GM19025 (cell line): ENCODE measurements at regions not wholly inside any gene's neighbourhood (a gene's known extent, or its start where the extent isn't known, plus 50 kb on each side); places are given as distances from the start of the nearest gene placed in this dataset.
"Not testable (repeated sequence)": the region's sequence is repeated elsewhere in the genome, so short reads cannot be mapped to it uniquely, and the experiment has no call there.

Experiments
- ATAC-seq: cut with Tn5 transposase; IDR thresholded peaks from one replicate; pipeline ENCODE4 v1.9.1; 2021; ENCODE audit warnings: mild to moderate bottlenecking, low read depth, moderate library complexity; ENCODE audit not compliant: unreplicated experiment

- ATAC-seq = no peak
Measured at GRCh38 chr1:197985351-197985750, 68.2 kb downstream of the LHX9 start.

- no peak for ATAC-seq
Measured at GRCh38 chr1:197986817-197987216, 69.6 kb downstream of the LHX9 start.

DNA sequence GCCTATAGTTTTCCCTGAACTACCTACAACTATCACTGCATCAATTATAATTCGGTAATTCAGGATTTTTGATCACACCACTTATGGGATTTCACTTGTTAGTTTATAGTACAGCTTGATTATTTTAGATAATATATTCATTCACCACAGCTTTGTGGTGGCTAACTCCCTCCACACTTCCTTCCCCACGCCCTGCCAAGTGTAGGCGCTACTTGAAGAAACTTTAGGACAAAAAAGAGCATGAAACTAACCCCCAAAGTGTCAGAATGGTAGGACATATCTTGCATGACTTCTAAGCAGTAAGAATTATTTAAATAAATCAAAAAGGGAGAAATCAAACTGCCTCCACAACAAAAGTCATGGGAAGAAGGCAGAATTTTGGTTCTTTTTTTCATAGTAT lies 70.1 kb downstream of the LHX9 start:
- ATAC-seq = no peak

DNA sequence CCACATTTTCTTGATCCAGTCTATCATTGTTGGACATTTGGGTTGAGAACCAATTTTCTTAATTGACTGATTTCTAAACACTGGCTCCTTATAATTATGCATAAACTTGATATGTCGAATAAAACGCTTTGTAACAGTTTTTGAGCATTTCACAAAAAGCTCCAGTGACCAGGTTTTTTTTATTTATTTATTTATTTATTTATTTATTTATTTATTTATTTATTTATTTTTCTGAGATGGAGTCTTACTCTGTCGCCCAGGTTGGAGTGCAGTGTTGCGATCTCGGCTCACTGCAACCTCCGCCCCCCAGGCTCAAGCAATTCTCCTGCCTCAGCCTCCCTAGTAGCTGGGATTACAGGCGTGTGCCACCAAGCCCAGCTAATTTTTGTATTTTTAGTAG lies 71.4 kb downstream of the LHX9 start:
- ATAC-seq = not testable (repeated sequence)

- ATAC-seq = no peak
Measured at GRCh38 chr1:197989058-197989457, 71.9 kb downstream of the LHX9 start.

- ATAC-seq = no peak
Measured at GRCh38 chr1:197991594-197991993, 74.4 kb downstream of the LHX9 start.

DNA sequence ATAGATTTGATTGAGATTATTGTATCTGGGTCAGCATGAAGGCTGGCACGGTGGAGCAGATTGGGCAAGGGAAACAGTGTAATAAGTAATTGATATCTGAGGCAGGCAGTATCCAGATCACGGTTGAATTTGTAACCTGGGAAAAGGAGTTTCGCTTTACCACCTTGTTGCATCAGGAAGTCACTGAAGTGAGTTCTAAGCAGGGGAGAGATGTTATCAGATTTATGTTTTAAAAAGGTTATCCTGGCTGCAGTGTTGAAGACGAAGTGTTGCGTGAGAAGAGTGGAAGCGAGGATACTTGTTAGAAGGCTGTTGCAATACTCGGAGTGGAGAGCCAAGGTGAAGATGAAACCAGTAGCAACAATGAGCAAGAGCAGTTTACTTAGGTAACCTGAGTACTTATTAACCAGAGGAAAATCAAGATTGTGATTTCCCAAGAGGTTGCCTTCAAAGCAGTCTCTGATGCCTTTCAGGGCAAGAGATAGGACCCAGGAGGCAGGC lies 77.8 kb downstream of the LHX9 start:
- no peak for ATAC-seq

- ATAC-seq = no peak
Measured at GRCh38 chr1:197995408-197996258, 78.5 kb downstream of the LHX9 start.

GRCh38 chr1:197996259-197996512 lies 79.0 kb downstream of the LHX9 start:
- not testable (repeated sequence) for ATAC-seq

- ATAC-seq = no peak
Measured at GRCh38 chr1:197998110-197998509, 80.9 kb downstream of the LHX9 start.

- no peak for ATAC-seq
Measured at GRCh38 chr1:198001776-198002408, 84.7 kb downstream of the LHX9 start.

GRCh38 chr1:198003468-198003867 lies 86.3 kb downstream of the LHX9 start:
- no peak for ATAC-seq

- no peak for ATAC-seq
Measured at GRCh38 chr1:198007011-198007410, 89.8 kb downstream of the LHX9 start.

DNA sequence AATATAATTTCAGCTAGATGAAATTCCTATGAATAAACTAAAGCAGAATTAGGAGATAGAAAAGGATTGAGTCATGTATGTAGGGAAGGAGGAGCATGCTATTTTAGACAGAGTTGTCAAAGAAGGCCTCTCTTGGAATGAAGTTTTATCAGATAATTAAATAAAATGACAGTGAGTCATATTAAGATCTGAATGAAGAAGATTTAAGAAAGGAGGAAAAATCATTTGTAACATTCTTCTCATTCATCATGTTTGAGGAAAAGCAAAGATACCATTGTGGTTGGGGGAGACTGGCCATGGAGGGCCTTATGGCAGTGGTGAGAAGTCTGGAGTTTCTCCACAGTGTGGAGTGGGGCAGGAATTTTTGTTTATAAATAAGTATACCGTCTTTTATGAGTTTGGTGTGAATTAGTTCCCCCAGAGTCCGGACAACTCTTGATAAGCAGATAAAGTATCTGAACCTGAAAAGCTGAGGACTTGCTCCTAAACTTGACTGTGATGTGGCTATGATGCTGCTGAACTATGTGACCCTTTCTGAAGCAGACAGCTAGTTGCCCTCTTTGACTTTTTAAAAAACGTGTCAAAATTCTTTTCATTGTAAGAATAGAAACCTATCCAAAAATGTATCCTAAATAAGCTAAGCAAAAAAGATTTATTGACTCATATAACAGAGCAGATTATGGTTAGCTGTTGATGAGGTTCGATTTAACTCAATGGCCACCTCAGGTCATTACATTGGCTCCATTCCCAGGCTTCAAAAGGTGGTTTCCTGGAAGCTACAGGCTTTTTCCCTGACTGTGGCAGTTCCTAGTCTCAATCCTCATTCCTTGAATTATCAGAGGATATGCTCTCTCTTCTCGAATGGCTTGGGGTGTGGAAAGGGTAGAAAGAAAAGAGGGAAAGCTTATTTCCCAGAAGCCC lies 90.8 kb downstream of the LHX9 start:
- no peak for ATAC-seq

GRCh38 chr1:198014355-198014754 lies 97.2 kb downstream of the LHX9 start:
- ATAC-seq = no peak

DNA sequence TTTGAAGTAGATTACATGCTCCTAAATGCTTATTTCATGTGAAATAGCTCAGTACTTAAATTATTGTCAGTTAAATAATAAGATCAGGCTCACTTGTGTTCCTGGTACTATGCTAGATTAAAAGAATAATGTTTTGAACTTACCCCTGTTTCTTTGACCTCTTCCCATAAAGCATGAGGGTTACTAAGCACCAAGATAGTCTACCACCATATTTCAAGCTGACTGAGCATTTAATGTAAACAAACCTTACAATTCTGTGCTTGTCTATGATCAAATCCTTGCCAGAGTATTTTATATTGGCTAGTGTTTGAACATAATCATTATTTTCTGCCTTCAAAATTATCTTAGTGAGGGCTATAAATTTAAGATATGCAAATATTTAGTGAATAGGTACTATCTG lies 98.1 kb downstream of the LHX9 start:
- no peak for ATAC-seq

DNA sequence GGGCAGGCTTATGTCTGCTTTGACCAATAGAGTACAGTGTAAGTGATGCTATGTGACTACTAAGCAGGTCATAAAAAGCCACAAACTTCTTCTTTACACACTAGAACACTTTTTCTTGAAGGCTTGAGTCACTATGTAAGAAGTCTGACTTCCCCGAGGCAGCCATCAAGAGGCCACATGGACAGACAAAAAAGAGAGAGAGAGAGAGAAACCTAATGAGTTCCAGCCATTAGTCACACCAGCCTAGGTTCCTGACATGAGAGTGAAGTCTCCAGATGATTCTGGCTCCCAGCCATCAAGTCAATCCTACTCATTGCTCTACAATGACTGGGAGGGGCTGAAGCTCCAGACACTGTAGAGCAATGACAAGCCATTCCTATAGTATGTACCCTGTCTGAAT lies 101.4 kb downstream of the LHX9 start:
- no peak for ATAC-seq

DNA sequence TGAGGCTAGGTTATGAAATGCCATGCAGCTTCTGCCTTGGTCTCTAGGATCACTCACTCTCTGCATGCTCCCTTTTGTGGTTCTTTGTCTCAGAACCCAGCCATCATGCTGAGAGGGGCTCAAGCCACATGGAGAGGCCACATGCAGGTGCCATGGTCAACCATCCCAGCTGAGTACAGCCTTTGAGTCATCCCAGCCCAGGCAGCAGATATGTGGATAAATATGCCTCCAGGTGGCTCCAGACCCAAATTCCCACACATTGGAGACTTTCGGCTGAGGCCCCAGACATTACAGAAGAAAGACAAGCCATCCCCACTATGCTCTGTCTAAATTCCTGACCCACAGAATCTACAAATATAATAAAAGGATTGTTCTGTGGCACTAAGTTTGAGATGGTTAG lies 102.0 kb downstream of the LHX9 start:
- ATAC-seq = no peak

GRCh38 chr1:198024336-198024735 lies 107.2 kb downstream of the LHX9 start:
- ATAC-seq = no peak

DNA sequence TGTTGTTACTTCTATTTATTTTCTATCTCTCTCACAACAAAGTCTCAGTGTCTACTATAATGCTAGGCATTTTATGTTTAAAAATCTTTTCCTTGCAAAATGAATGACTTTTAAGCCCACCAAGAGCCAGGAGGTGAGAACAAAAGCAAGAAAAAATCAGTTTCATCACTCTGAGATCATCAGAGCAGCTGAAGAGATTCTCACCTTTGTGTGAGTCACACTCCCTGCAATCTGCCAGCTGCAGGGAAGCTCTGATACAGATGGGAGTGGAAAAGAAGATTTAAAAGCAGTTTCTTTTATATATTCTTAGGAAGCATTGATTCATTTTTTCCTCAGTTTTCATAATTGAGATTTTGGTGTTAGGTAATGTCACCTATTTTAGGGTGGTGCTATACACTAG lies 107.6 kb downstream of the LHX9 start:
- ATAC-seq = no peak

DNA sequence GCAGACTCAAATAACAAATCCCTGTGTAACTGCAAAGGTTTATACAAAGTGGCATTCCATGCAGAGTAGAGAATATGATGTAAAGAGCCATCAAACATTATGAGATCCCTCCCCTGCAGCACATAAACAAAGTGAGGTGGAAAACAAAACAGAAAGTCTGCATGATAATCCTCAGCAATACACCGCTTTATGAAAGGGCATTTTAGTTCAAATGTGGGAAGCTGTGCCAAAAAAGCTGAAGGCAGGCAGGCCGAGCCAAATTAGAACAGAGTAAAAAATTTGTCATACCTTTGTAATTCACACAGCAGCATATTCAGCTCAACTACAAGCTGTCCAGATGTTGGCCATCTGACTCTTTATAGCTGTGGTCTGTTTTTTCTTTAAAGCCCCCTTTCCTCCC lies 113.5 kb downstream of the LHX9 start:
- no peak for ATAC-seq
